ENCODE measurements at regions not wholly inside any gene's neighbourhood (a gene's known extent, or its start where the extent isn't known, plus 50 kb on each side); places are given as distances from the start of the nearest gene placed in this dataset.

DNA sequence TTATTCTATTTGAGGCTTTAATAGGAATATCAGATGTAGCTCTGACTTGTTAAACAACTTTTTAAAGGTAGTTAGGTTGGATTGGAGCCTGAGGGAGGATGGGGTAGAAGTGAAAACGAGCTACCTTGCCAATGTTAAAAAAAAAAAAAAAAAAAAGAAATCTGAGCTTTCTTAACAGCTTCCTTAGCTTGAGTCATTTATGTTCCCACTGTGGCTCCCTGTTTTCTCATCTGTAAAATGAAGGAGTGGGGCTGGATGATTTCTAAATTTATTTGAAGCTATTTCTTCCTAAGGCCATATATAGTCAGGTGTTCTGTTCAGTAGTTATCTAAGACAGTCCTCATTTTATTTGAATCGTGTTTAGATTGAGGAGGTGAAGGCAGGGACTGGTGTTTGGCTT lies 105.7 kb downstream of the EDEM1 start:
- TF ChIP-seq POLR2AphosphoS5 (IDR thresholded peaks at IDR 0.05) = no peak
- no peak for TF ChIP-seq MXI1 (conservative IDR thresholded peaks at IDR 0.05; ENCODE audit: poor library complexity, severe bottlenecking)
- no peak for TF ChIP-seq RAD21 (conservative IDR thresholded peaks at IDR 0.05)
- no peak for TF ChIP-seq TAF1 (IDR thresholded peaks at IDR 0.05; ENCODE audit: low read depth)
- TF ChIP-seq SMC3 (conservative IDR thresholded peaks at IDR 0.05; ENCODE audit: poor library complexity) = no peak
- TF ChIP-seq, protein P1, sequence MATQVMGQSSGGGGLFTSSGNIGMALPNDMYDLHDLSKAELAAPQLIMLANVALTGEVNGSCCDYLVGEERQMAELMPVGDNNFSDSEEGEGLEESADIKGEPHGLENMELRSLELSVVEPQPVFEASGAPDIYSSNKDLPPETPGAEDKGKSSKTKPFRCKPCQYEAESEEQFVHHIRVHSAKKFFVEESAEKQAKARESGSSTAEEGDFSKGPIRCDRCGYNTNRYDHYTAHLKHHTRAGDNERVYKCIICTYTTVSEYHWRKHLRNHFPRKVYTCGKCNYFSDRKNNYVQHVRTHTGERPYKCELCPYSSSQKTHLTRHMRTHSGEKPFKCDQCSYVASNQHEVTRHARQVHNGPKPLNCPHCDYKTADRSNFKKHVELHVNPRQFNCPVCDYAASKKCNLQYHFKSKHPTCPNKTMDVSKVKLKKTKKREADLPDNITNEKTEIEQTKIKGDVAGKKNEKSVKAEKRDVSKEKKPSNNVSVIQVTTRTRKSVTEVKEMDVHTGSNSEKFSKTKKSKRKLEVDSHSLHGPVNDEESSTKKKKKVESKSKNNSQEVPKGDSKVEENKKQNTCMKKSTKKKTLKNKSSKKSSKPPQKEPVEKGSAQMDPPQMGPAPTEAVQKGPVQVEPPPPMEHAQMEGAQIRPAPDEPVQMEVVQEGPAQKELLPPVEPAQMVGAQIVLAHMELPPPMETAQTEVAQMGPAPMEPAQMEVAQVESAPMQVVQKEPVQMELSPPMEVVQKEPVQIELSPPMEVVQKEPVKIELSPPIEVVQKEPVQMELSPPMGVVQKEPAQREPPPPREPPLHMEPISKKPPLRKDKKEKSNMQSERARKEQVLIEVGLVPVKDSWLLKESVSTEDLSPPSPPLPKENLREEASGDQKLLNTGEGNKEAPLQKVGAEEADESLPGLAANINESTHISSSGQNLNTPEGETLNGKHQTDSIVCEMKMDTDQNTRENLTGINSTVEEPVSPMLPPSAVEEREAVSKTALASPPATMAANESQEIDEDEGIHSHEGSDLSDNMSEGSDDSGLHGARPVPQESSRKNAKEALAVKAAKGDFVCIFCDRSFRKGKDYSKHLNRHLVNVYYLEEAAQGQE (IDR thresholded peaks at IDR 0.05; ENCODE audit: borderline replicate concordance) = no peak
- no peak for TF ChIP-seq EP300 (conservative IDR thresholded peaks at IDR 0.05; ENCODE audit: poor library complexity, severe bottlenecking)
- no peak for TF ChIP-seq EZH2 (IDR thresholded peaks at IDR 0.05; ENCODE audit: borderline replicate concordance, insufficient read depth, low read length, poor library complexity, severe bottlenecking)
- TF ChIP-seq CTCF (IDR thresholded peaks at IDR 0.05; ENCODE audit: poor library complexity, severe bottlenecking) = no peak
- H3K4me2 ChIP-seq (ENCODE audit: low read length) = no peak overlapping the region
- H4K20me1 ChIP-seq (ENCODE audit: insufficient read depth) = no peaks in the 10 kb centered on the region
- H3K9me3 ChIP-seq (ENCODE audit: low read length) = no peaks in the 10 kb centered on the region
- no peak overlapping the region for H3K27ac ChIP-seq (ENCODE audit: low read length)
- no peak overlapping the region for H2AFZ ChIP-seq (ENCODE audit: low read depth, low read length)
- no peaks in the 10 kb centered on the region for H3K36me3 ChIP-seq (ENCODE audit: insufficient read depth, low read length)
- H3K4me3 ChIP-seq (ENCODE audit: low read length) = no peak overlapping the region
- no peaks in the 10 kb centered on the region for H3K27me3 ChIP-seq (ENCODE audit: insufficient read depth, low read depth, low read length)
- no peaks in the 10 kb centered on the region for H3F3A ChIP-seq (ENCODE audit: insufficient read depth, low read length, poor library complexity, severe bottlenecking)
- no peaks in the 10 kb centered on the region for H3K79me2 ChIP-seq (replicated peaks; ENCODE audit: insufficient read depth, low read length)
- H3K9me2 ChIP-seq (ENCODE audit: insufficient read depth, low read length) = no peaks in the 10 kb centered on the region
- H3K9ac ChIP-seq (ENCODE audit: low read length) = no peak overlapping the region

GRCh38 chr3:5294356-5294755 lies 106.8 kb downstream of the EDEM1 start:
- H3K9ac ChIP-seq (ENCODE audit: low read length) = no peak overlapping the region

More at GRCh38 chr3:5294356-5294755, 106.8 kb downstream of the EDEM1 start:
- no peaks in the 10 kb centered on the region for H4K20me1 ChIP-seq (ENCODE audit: insufficient read depth)
- H3K27ac ChIP-seq (ENCODE audit: low read length) = no peak overlapping the region
- no peaks in the 10 kb centered on the region for H3K9me3 ChIP-seq (ENCODE audit: low read length)
- H3F3A ChIP-seq (ENCODE audit: insufficient read depth, low read length, poor library complexity, severe bottlenecking) = no peaks in the 10 kb centered on the region
- H3K4me2 ChIP-seq (ENCODE audit: low read length) = no peak overlapping the region
- TF ChIP-seq POLR2AphosphoS5 (IDR thresholded peaks at IDR 0.05) (no peak), SMC3 (conservative IDR thresholded peaks at IDR 0.05; ENCODE audit: poor library complexity) (no peak), TAF1 (IDR thresholded peaks at IDR 0.05; ENCODE audit: low read depth) (no peak), RAD21 (conservative IDR thresholded peaks at IDR 0.05) (no peak)
- TF ChIP-seq, protein P1 (IDR thresholded peaks at IDR 0.05; ENCODE audit: borderline replicate concordance) = no peak
- no peaks in the 10 kb centered on the region for H3K36me3 ChIP-seq (ENCODE audit: insufficient read depth, low read length)
- H3K79me2 ChIP-seq (replicated peaks; ENCODE audit: insufficient read depth, low read length) = no peaks in the 10 kb centered on the region
- no peaks in the 10 kb centered on the region for H3K27me3 ChIP-seq (ENCODE audit: insufficient read depth, low read depth, low read length)
- H3K9me2 ChIP-seq (ENCODE audit: insufficient read depth, low read length) = no peaks in the 10 kb centered on the region
- no peak overlapping the region for H3K4me3 ChIP-seq (ENCODE audit: low read length)
- no peak overlapping the region for H2AFZ ChIP-seq (ENCODE audit: low read depth, low read length)
